Karpas-422 (cell line): ENCODE measurements at regions not wholly inside any gene's neighbourhood (a gene's known extent, or its start where the extent isn't known, plus 50 kb on each side); places are given as distances from the start of the nearest gene placed in this dataset.
"Not testable (repeated sequence)": the region's sequence is repeated elsewhere in the genome, so short reads cannot be mapped to it uniquely, and the experiment has no call there.

Experiments
- DNase-seq: peaks from one replicate; pipeline ENCODE4 v3.0.0-alpha.2; 2015
- H2AFZ ChIP-seq: fragments of 200-600 bp; sonication (generic); 2 replicates; pipeline ENCODE4 v1.6.1; 2014; ENCODE audit warnings: antibody characterized with exemption, low read length, mixed read lengths
- H3K27ac ChIP-seq: fragments of 200-600 bp; sonication (generic); 2 replicates; pipeline ENCODE4 v1.5.1; 2014; ENCODE audit warnings: mild to moderate bottlenecking, low read length, moderate library complexity
- H3K27me3 ChIP-seq: fragments of 200-600 bp; sonication (generic); 2 replicates; pipeline ENCODE4 v1.6.1; 2014; ENCODE audit warnings: low read length, mixed read lengths
- H3K36me3 ChIP-seq: fragments of 200-600 bp; sonication (generic); 2 replicates; pipeline ENCODE4 v1.6.1; 2014; ENCODE audit warnings: low read length, mixed read lengths; ENCODE audit not compliant: insufficient read depth
- H3K4me1 ChIP-seq: fragments of 200-600 bp; sonication (generic); 2 replicates; pipeline ENCODE4 v1.6.1; 2014; ENCODE audit warnings: mild to moderate bottlenecking, low read length, mixed read lengths
- H3K4me2 ChIP-seq: fragments of 200-600 bp; sonication (generic); 2 replicates; pipeline ENCODE4 v1.6.1; 2014; ENCODE audit warnings: low read length, low read depth, mild to moderate bottlenecking; ENCODE audit not compliant: poor library complexity, severe bottlenecking
- H3K4me3 ChIP-seq: fragments of 200-600 bp; sonication (generic); 2 replicates; pipeline ENCODE4 v1.5.1; 2014; ENCODE audit warnings: mild to moderate bottlenecking, antibody characterized with exemption, low read length, mixed read lengths
- H3K79me2 ChIP-seq: fragments of 200-600 bp; sonication (generic); 2 replicates; pipeline ENCODE4 v1.6.1; 2014; ENCODE audit warnings: mild to moderate bottlenecking, low read length, mixed read lengths
- H3K9ac ChIP-seq: fragments of 200-600 bp; sonication (generic); 2 replicates; pipeline ENCODE4 v1.6.0; 2014; ENCODE audit warnings: low read length
- H3K9me2 ChIP-seq: fragments of 200-600 bp; sonication (generic), shearing (Covaris generic); replicated peaks from 2 replicates; pipeline ENCODE4 v1.6.0; 2014; ENCODE audit warnings: mild to moderate bottlenecking, low read length, moderate library complexity; ENCODE audit not compliant: insufficient read depth
- H3K9me3 ChIP-seq: fragments of 300-700, 200-600 bp; sonication (generic); 2 replicates; pipeline ENCODE4 v1.6.1; 2014; ENCODE audit warnings: low read length, mixed read lengths
- H4K20me1 ChIP-seq: fragments of 200-600 bp; sonication (generic); 2 replicates; pipeline ENCODE4 v1.6.1; 2014; ENCODE audit warnings: mild to moderate bottlenecking, antibody characterized with exemption, low read length, low read depth; ENCODE audit not compliant: insufficient read depth

- not testable (repeated sequence) for H3K79me2 ChIP-seq, H3K27me3 ChIP-seq, H3K27ac ChIP-seq, H4K20me1 ChIP-seq, H3K9me3 ChIP-seq, H3K9me2 ChIP-seq, H3K36me3 ChIP-seq, H3K9ac ChIP-seq, H3K4me1 ChIP-seq, DNase-seq, H3K4me3 ChIP-seq, H3K4me2 ChIP-seq, H2AFZ ChIP-seq
Observed at GRCh38 chr13:37280231-37280630, 174.8 kb upstream of the CSNK1A1L start.

GRCh38 chr13:37277435-37278144, 172.1 kb upstream of the CSNK1A1L start:
- Histone ChIP-seq H3K4me3 (no peak overlapping the region), H3K36me3 (no peaks in the 10 kb centered on the region), H3K4me1 (no peaks in the 10 kb centered on the region), H3K27ac (no peak overlapping the region), H4K20me1 (no peaks in the 10 kb centered on the region), H3K9ac (no peak overlapping the region), H2AFZ (no peak overlapping the region), H3K27me3 (no peaks in the 10 kb centered on the region), H3K9me3 (no peaks in the 10 kb centered on the region), H3K4me2 (no peak overlapping the region), H3K9me2 (no peaks in the 10 kb centered on the region), H3K79me2 (no peaks in the 10 kb centered on the region)
- no peak for DNase-seq

GRCh38 chr13:37277007-37277406, 171.5 kb upstream of the CSNK1A1L start:
- Histone ChIP-seq H3K4me1 (no peaks in the 10 kb centered on the region), H3K9me2 (no peaks in the 10 kb centered on the region), H3K27me3 (no peaks in the 10 kb centered on the region), H3K9ac (no peak overlapping the region), H3K36me3 (no peaks in the 10 kb centered on the region), H4K20me1 (no peaks in the 10 kb centered on the region), H3K27ac (no peak overlapping the region), H3K4me3 (no peak overlapping the region), H2AFZ (no peak overlapping the region), H3K9me3 (no peaks in the 10 kb centered on the region), H3K79me2 (no peaks in the 10 kb centered on the region), H3K4me2 (no peak overlapping the region)
- DNase-seq = no peak

- no peak overlapping the region for H3K4me2 ChIP-seq
- no peak overlapping the region for H3K9ac ChIP-seq
- no peaks in the 10 kb centered on the region for H3K79me2 ChIP-seq
- H2AFZ ChIP-seq = no peak overlapping the region
- H3K27ac ChIP-seq = no peak overlapping the region
- no peaks in the 10 kb centered on the region for H4K20me1 ChIP-seq
- no peaks in the 10 kb centered on the region for H3K9me2 ChIP-seq
- no peak overlapping the region for H3K4me3 ChIP-seq
- H3K27me3 ChIP-seq = no peaks in the 10 kb centered on the region
- no peaks in the 10 kb centered on the region for H3K4me1 ChIP-seq
- H3K36me3 ChIP-seq = no peaks in the 10 kb centered on the region
- DNase-seq = no peak
- no peaks in the 10 kb centered on the region for H3K9me3 ChIP-seq
Observed at GRCh38 chr13:37274569-37275497, 169.4 kb upstream of the CSNK1A1L start.

GRCh38 chr13:37273836-37274235, 168.4 kb upstream of the CSNK1A1L start:
- no peaks in the 10 kb centered on the region for H4K20me1 ChIP-seq
- H3K4me2 ChIP-seq = no peak overlapping the region
- H3K9me2 ChIP-seq = no peaks in the 10 kb centered on the region
- no peaks in the 10 kb centered on the region for H3K79me2 ChIP-seq
- no peaks in the 10 kb centered on the region for H3K27me3 ChIP-seq
- no peak for DNase-seq
- H3K9me3 ChIP-seq = no peaks in the 10 kb centered on the region
- H3K4me1 ChIP-seq = no peaks in the 10 kb centered on the region
- no peak overlapping the region for H3K27ac ChIP-seq
- no peaks in the 10 kb centered on the region for H3K36me3 ChIP-seq
- H2AFZ ChIP-seq = no peak overlapping the region
- H3K4me3 ChIP-seq = no peak overlapping the region
- H3K9ac ChIP-seq = no peak overlapping the region

GRCh38 chr13:37270226-37271001, 164.9 kb upstream of the CSNK1A1L start:
- no peaks in the 10 kb centered on the region for H3K9me2 ChIP-seq
- no peaks in the 10 kb centered on the region for H3K79me2 ChIP-seq
- H3K27ac ChIP-seq = no peak overlapping the region
- no peak overlapping the region for H3K9ac ChIP-seq
- H3K4me3 ChIP-seq = no peak overlapping the region
- no peaks in the 10 kb centered on the region for H3K9me3 ChIP-seq
- no peaks in the 10 kb centered on the region for H3K27me3 ChIP-seq
- no peak overlapping the region for H2AFZ ChIP-seq
- no peaks in the 10 kb centered on the region for H3K36me3 ChIP-seq
- H3K4me1 ChIP-seq = no peaks in the 10 kb centered on the region
- no peaks in the 10 kb centered on the region for H4K20me1 ChIP-seq
- H3K4me2 ChIP-seq = no peak overlapping the region
- peak; percentile 53 for DNase-seq

- Histone ChIP-seq H3K27ac (no peak overlapping the region), H3K27me3 (no peaks in the 10 kb centered on the region), H4K20me1 (no peaks in the 10 kb centered on the region), H2AFZ (no peak overlapping the region), H3K4me2 (no peak overlapping the region), H3K79me2 (no peaks in the 10 kb centered on the region), H3K36me3 (no peaks in the 10 kb centered on the region), H3K9me3 (no peaks in the 10 kb centered on the region), H3K4me1 (no peaks in the 10 kb centered on the region), H3K9ac (no peak overlapping the region), H3K4me3 (no peak overlapping the region), H3K9me2 (no peaks in the 10 kb centered on the region)
- DNase-seq = no peak
Observed at GRCh38 chr13:37263871-37264270, 158.4 kb upstream of the CSNK1A1L start.

- H3K27me3 ChIP-seq = no peaks in the 10 kb centered on the region
- H3K79me2 ChIP-seq = no peaks in the 10 kb centered on the region
- H3K4me3 ChIP-seq = no peak overlapping the region
- H3K9ac ChIP-seq = no peak overlapping the region
- H3K27ac ChIP-seq = no peak overlapping the region
- H3K4me2 ChIP-seq = no peak overlapping the region
- H3K36me3 ChIP-seq = no peaks in the 10 kb centered on the region
- no peaks in the 10 kb centered on the region for H4K20me1 ChIP-seq
- DNase-seq = no peak
- no peaks in the 10 kb centered on the region for H3K4me1 ChIP-seq
- H3K9me2 ChIP-seq = no peaks in the 10 kb centered on the region
- no peak overlapping the region for H2AFZ ChIP-seq
- H3K9me3 ChIP-seq = no peaks in the 10 kb centered on the region
Observed at GRCh38 chr13:37257706-37258105, 152.2 kb upstream of the CSNK1A1L start.
